GM12892 (cell line): ENCODE measurements at regions not wholly inside any gene's neighbourhood (a gene's known extent, or its start where the extent isn't known, plus 50 kb on each side); places are given as distances from the start of the nearest gene placed in this dataset.

Source experiments
- POLR2A ChIP-seq: IDR thresholded peaks from 2 replicates; pipeline ENCODE4 v1.6.1; 2011; ENCODE audit warnings: low read depth, low read length, control low read depth
- POLR2AphosphoS5 ChIP-seq: IDR thresholded peaks from 2 replicates; pipeline ENCODE4 v1.6.1; 2011; ENCODE audit warnings: low read depth, low read length, control low read depth

DNA sequence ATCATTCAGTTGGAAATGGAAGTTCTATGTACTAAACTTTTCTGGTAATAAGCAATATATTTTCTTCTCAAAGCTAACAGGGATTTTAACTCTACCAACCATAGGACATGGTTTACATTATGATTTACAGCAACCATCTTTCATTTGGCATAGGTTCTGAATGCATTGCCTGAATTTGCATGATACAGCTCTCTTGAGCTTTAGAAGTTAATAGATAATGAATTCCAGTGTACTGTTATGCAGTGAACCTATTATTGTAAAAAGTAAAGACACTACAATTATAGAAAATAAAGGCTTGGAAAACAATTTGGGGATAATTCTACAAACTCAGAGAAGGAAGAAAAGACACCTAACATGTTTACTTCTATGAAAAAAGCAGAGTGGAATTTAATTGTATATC is 182.0 kb downstream of the GRB14 start:
- TF ChIP-seq POLR2A (no peak), POLR2AphosphoS5 (no peak)
